Panc1 (cell line): ENCODE measurements at regions not wholly inside any gene's neighbourhood (a gene's known extent, or its start where the extent isn't known, plus 50 kb on each side); places are given as distances from the start of the nearest gene placed in this dataset.

ENCODE experiments used
- ATAC-seq: fragments of 200-7000 bp; cut with Tn5 transposase; 2 replicates; pipeline ENCODE4 v1.9.1; 2020; ENCODE audit warnings: mild to moderate bottlenecking, moderate library complexity
- BruUV-seq: library from RNA; stranded (reverse); fragments of 400-500 nt; replicated peaks from 2 replicates; lab custom pipeline; 2021; lab: Mats Ljungman, UMichigan
- CTCF ChIA-PET: fragments of 300-600 bp; sonication (Branson Sonifier 250); formaldehyde crosslinking; loops from one replicate; lab custom pipeline; 2022; ENCODE audit warnings: antibody characterized with exemption; lab: Charles Lee
- POLR2A ChIA-PET: fragments of 300-600 bp; sonication (Branson Sonifier 250); formaldehyde crosslinking; loops from one replicate; lab custom pipeline; 2022; ENCODE audit warnings: antibody characterized with exemption; lab: Charles Lee
- DNase-seq: peaks from one replicate; pipeline ENCODE4 v3.0.0-alpha.2; 2010; ENCODE audit warnings: low read depth, low spot score
- H3K27ac ChIP-seq: 2 replicates; pipeline ENCODE4 v1.5.1; 2011; ENCODE audit warnings: mild to moderate bottlenecking, low read length, inconsistent platforms
- H3K27me3 ChIP-seq: fragments of 200-500 bp; sonication (Bioruptor generic); 2 replicates; pipeline ENCODE4 v1.6.0; 2014; ENCODE audit warnings: low read length, inconsistent platforms; ENCODE audit not compliant: control insufficient read depth, insufficient read depth
- H3K36me3 ChIP-seq: fragments of 200-500 bp; sonication (Bioruptor generic); 2 replicates; pipeline ENCODE4 v1.5.1; 2014; ENCODE audit warnings: inconsistent platforms, mild to moderate bottlenecking, low read length, moderate library complexity; ENCODE audit not compliant: control insufficient read depth, insufficient read depth
- H3K4me1 ChIP-seq: 2 replicates; pipeline ENCODE4 v1.5.1; 2011; ENCODE audit warnings: inconsistent platforms, mild to moderate bottlenecking, low read length, moderate library complexity; ENCODE audit not compliant: control insufficient read depth, insufficient read depth
- H3K4me3 ChIP-seq, 2 experiments: 2 replicates each; pipeline ENCODE4 v1.5.1; 2011 to 2012; ENCODE audit warnings: low read depth in 2 of 2, low read length in 2 of 2, mild to moderate bottlenecking in 2 of 2, inconsistent platforms in 1 of 2, moderate library complexity in 1 of 2
- H3K9me3 ChIP-seq: fragments of 200-500 bp; sonication (Bioruptor generic); 2 replicates; pipeline ENCODE4 v1.5.1; 2014; ENCODE audit warnings: low read depth, mild to moderate bottlenecking, inconsistent platforms, low read length, moderate library complexity; ENCODE audit not compliant: control insufficient read depth, insufficient read depth
- POLR2AphosphoS5 ChIP-seq: IDR thresholded peaks from 2 replicates; pipeline ENCODE4 v1.6.1; 2012; ENCODE audit warnings: mild to moderate bottlenecking, low read depth, low read length, moderate library complexity
- SIN3A ChIP-seq: IDR thresholded peaks from 2 replicates; pipeline ENCODE4 v1.6.1; 2012; ENCODE audit warnings: low read depth, mild to moderate bottlenecking, low read length, moderate library complexity, borderline replicate concordance; ENCODE audit not compliant: insufficient read depth
- TCF7L2 ChIP-seq: IDR thresholded peaks from 2 replicates; pipeline ENCODE4 v1.6.1; 2011; ENCODE audit warnings: mild to moderate bottlenecking, low read depth, low read length, inconsistent platforms
- in situ Hi-C: cut with HindIII; loops from 2 replicates; pipeline ENCODE4 v1.10.0; 2016; ENCODE audit warnings: low sequenced_read_pairs, low pct_unique_long_range_greater_than_20kb
- intact Hi-C: fragments of 100-400 bp; cut with micrococcal nuclease; formaldehyde crosslinking; loops from one replicate; pipeline ENCODE4 v1.10.0; 2022; ENCODE audit not compliant: unreplicated experiment
- TF ChIP-seq, protein P1 (sequence below), 2 experiments: IDR thresholded peaks; 2 replicates each; pipeline ENCODE4 v1.6.1; 2011 to 2012; ENCODE audit warnings: low read depth in 2 of 2, control low read depth in 1 of 2, low read length in 1 of 2, mild to moderate bottlenecking in 1 of 2, moderate library complexity in 1 of 2; ENCODE audit not compliant: insufficient read depth in 1 of 2
- TF ChIP-seq, protein P2 (sequence below): fragments of 450-650 bp; IDR thresholded peaks from 2 replicates; pipeline ENCODE4 v1.5.1; 2017; ENCODE audit warnings: mild to moderate bottlenecking

DNA sequence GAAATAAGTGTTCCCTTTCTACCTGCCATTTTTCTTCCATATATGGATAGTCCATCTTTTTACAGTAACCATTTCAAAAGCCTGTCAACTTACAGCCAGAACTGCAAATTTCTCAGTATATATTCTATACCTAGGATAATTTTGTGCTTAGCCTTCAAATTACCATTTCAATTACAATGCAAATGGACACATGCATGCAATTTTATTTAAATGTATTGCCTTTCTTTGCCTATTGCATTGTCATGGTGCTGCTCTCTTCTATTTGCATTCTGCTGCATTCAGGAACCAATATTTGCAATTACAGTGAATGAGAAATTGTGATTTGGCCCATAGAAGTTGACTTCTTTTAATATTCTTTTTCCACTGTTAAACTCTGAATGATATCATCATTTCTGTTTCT is 1753.4 kb upstream of the TENM3 start:
- no peak for ATAC-seq
- Histone ChIP-seq H3K9me3 (no peaks in the 10 kb centered on the region), H3K27me3 (no peaks in the 10 kb centered on the region), H3K4me1 (no peaks in the 10 kb centered on the region), H3K27ac (no peak overlapping the region), H3K4me3 (no peak overlapping the region), H3K36me3 (no peaks in the 10 kb centered on the region)
- POLR2A ChIA-PET: no interaction called here
- BruUV-seq: no TSS peak
- intact Hi-C loops (no loop called here), in situ Hi-C loops (no loop called here)
- CTCF ChIA-PET: no interaction called here
- no peak for DNase-seq
- TF ChIP-seq, protein P1, sequence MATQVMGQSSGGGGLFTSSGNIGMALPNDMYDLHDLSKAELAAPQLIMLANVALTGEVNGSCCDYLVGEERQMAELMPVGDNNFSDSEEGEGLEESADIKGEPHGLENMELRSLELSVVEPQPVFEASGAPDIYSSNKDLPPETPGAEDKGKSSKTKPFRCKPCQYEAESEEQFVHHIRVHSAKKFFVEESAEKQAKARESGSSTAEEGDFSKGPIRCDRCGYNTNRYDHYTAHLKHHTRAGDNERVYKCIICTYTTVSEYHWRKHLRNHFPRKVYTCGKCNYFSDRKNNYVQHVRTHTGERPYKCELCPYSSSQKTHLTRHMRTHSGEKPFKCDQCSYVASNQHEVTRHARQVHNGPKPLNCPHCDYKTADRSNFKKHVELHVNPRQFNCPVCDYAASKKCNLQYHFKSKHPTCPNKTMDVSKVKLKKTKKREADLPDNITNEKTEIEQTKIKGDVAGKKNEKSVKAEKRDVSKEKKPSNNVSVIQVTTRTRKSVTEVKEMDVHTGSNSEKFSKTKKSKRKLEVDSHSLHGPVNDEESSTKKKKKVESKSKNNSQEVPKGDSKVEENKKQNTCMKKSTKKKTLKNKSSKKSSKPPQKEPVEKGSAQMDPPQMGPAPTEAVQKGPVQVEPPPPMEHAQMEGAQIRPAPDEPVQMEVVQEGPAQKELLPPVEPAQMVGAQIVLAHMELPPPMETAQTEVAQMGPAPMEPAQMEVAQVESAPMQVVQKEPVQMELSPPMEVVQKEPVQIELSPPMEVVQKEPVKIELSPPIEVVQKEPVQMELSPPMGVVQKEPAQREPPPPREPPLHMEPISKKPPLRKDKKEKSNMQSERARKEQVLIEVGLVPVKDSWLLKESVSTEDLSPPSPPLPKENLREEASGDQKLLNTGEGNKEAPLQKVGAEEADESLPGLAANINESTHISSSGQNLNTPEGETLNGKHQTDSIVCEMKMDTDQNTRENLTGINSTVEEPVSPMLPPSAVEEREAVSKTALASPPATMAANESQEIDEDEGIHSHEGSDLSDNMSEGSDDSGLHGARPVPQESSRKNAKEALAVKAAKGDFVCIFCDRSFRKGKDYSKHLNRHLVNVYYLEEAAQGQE (IDR thresholded peaks at IDR 0.05; ENCODE audit: insufficient read depth in 1 of 2, low read depth in 2 of 2, low read length in 1 of 2): no peak
- TF ChIP-seq, protein P2, sequence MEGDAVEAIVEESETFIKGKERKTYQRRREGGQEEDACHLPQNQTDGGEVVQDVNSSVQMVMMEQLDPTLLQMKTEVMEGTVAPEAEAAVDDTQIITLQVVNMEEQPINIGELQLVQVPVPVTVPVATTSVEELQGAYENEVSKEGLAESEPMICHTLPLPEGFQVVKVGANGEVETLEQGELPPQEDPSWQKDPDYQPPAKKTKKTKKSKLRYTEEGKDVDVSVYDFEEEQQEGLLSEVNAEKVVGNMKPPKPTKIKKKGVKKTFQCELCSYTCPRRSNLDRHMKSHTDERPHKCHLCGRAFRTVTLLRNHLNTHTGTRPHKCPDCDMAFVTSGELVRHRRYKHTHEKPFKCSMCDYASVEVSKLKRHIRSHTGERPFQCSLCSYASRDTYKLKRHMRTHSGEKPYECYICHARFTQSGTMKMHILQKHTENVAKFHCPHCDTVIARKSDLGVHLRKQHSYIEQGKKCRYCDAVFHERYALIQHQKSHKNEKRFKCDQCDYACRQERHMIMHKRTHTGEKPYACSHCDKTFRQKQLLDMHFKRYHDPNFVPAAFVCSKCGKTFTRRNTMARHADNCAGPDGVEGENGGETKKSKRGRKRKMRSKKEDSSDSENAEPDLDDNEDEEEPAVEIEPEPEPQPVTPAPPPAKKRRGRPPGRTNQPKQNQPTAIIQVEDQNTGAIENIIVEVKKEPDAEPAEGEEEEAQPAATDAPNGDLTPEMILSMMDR: no peak
- TF ChIP-seq TCF7L2 (no peak), SIN3A (no peak), POLR2AphosphoS5 (no peak)

DNA sequence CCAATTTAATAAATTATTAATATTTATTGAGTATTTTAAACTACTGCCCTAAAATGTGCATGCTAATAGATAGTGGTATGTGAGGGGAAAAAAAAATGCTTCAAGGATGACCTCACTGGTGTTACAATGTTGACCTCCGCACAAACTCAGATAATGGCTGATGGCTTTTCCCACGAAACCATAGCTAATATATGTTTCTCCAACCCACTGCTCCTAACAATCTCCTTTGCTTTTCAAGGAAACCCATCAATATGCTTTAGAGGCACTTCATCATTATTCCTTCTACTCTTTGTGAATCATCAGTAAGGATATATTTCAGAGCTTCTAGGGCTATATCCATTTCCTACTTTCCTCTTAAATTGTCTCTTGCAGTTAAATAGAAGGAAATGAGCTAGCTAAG is 1752.0 kb upstream of the TENM3 start:
- TF ChIP-seq, protein P2: no peak
- TF ChIP-seq, protein P1 (IDR thresholded peaks at IDR 0.05; ENCODE audit: insufficient read depth in 1 of 2, low read depth in 2 of 2, low read length in 1 of 2): no peak
- no peak for TF ChIP-seq TCF7L2
- TF ChIP-seq SIN3A: no peak
- no peak for TF ChIP-seq POLR2AphosphoS5
- DNase-seq (no peak), ATAC-seq (no peak)
- Histone ChIP-seq H3K4me3 (no peak overlapping the region), H3K4me1 (no peaks in the 10 kb centered on the region), H3K27ac (no peak overlapping the region), H3K27me3 (no peaks in the 10 kb centered on the region), H3K36me3 (no peaks in the 10 kb centered on the region), H3K9me3 (no peaks in the 10 kb centered on the region)
- POLR2A ChIA-PET: no interaction called here
- intact Hi-C loops (no loop called here), in situ Hi-C loops (no loop called here)
- BruUV-seq: no TSS peak
- CTCF ChIA-PET: no interaction called here
